Mesendoderm (in vitro differentiated cells): ENCODE measurements at regions not wholly inside any gene's neighbourhood (a gene's known extent, or its start where the extent isn't known, plus 50 kb on each side); places are given as distances from the start of the nearest gene placed in this dataset.

Source experiments
- DNase-seq: peaks from one replicate; pipeline ENCODE4 v3.0.0; 2013
- H2AK5ac ChIP-seq: 2 replicates; pipeline ENCODE4 v1.6.1; 2013; ENCODE audit warnings: low read length, inconsistent platforms
- H2BK120ac ChIP-seq: 2 replicates; pipeline ENCODE4 v1.6.1; 2013; ENCODE audit warnings: low read depth, mild to moderate bottlenecking, low read length, moderate library complexity, mixed read lengths
- H2BK15ac ChIP-seq: replicated peaks from 2 replicates; pipeline ENCODE4 v1.6.1; 2013; ENCODE audit warnings: low read depth, mild to moderate bottlenecking, moderate library complexity
- H2BK5ac ChIP-seq: 2 replicates; pipeline ENCODE4 v1.6.1; 2013; ENCODE audit warnings: low read length, inconsistent platforms
- H3K18ac ChIP-seq: 2 replicates; pipeline ENCODE4 v1.6.1; 2013; ENCODE audit warnings: mild to moderate bottlenecking, low read length, mixed read lengths
- H3K23ac ChIP-seq: one replicate; pipeline ENCODE4 v1.6.1; 2013; ENCODE audit warnings: low read length
- H3K27ac ChIP-seq: 2 replicates; pipeline ENCODE4 v1.5.1; 2013; ENCODE audit warnings: low read depth, mild to moderate bottlenecking, inconsistent platforms, low read length, moderate library complexity
- H3K27me3 ChIP-seq: 2 replicates; pipeline ENCODE4 v1.6.1; 2013; ENCODE audit warnings: low read length, control low read depth, mild to moderate bottlenecking, inconsistent platforms; ENCODE audit not compliant: insufficient read depth, poor library complexity
- H3K36me3 ChIP-seq: 2 replicates; pipeline ENCODE4 v1.6.1; 2013; ENCODE audit warnings: low read length, inconsistent platforms; ENCODE audit not compliant: control insufficient read depth, insufficient read depth
- H3K4ac ChIP-seq: one replicate; pipeline ENCODE4 v1.6.1; 2013; ENCODE audit warnings: low read depth, mild to moderate bottlenecking, low read length, moderate library complexity
- H3K4me1 ChIP-seq: 2 replicates; pipeline ENCODE4 v1.6.1; 2013; ENCODE audit warnings: low read depth, low read length, inconsistent platforms; ENCODE audit not compliant: control insufficient read depth
- H3K4me2 ChIP-seq: 2 replicates; pipeline ENCODE4 v1.6.1; 2013; ENCODE audit warnings: low read length
- H3K4me3 ChIP-seq: 2 replicates; pipeline ENCODE4 v1.5.1; 2013; ENCODE audit warnings: mild to moderate bottlenecking, low read length
- H3K56ac ChIP-seq: one replicate; pipeline ENCODE4 v1.6.1; 2013; ENCODE audit warnings: low read length
- H3K79me1 ChIP-seq: 2 replicates; pipeline ENCODE4 v1.6.1; 2013; ENCODE audit warnings: low read length, inconsistent platforms
- H3K79me2 ChIP-seq: 2 replicates; pipeline ENCODE4 v1.6.1; 2013; ENCODE audit warnings: mild to moderate bottlenecking, low read length; ENCODE audit not compliant: control insufficient read depth, insufficient read depth
- H3K9ac ChIP-seq: 2 replicates; pipeline ENCODE4 v1.6.1; 2013; ENCODE audit warnings: low read length, inconsistent platforms
- H4K5ac ChIP-seq: one replicate; pipeline ENCODE4 v1.6.1; 2013; ENCODE audit warnings: low read length
- H4K8ac ChIP-seq: one replicate; pipeline ENCODE4 v1.6.1; 2013; ENCODE audit warnings: low read depth, mild to moderate bottlenecking, control low read depth, low read length, moderate library complexity
- WGBS: extraction: QIAGEN DNeasy Blood & Tissue Kit; methylation state at CpG from one replicate; pipeline ENCODE4 v1.1.7; 2013; ENCODE audit warnings: low lambda C conversion rate, missing lambda C conversion rate; ENCODE audit not compliant: insufficient coverage; ENCODE audit errors: extremely low coverage; 5-methylcytosine and 5-hydroxymethylcytosine counted together

DNA sequence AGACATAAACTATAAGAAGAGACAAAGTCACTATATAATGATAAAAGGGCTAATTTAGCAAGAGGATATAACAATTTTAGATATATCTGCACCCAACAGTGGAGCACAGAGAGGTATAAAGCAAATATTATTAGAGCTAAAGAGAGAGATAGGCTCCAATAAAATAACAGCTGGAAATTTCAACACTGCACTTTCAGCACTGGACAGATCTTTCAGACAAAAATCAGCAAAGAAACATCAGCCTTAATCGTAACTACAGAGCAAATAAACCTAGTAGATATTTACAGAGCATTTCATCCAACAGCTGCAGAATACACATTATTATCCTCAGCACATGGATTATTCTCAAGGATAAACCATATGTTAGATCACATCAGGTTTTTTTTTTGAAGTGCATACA, 642.9 kb downstream of the AMY1C start:
- H3K4me2 ChIP-seq: no peak overlapping the region
- no peak for DNase-seq
- no peak overlapping the region for H3K23ac ChIP-seq
- H3K4me1 ChIP-seq: no peaks in the 10 kb centered on the region
- no peak overlapping the region for H2AK5ac ChIP-seq
- no peaks in the 10 kb centered on the region for H3K36me3 ChIP-seq
- H3K4me3 ChIP-seq: no peak overlapping the region
- H2BK120ac ChIP-seq: no peak overlapping the region
- no peak overlapping the region for H3K9ac ChIP-seq
- H4K5ac ChIP-seq: no peak overlapping the region
- H3K27ac ChIP-seq: no peak overlapping the region
- H3K56ac ChIP-seq: no peak overlapping the region
- no peaks in the 10 kb centered on the region for H3K27me3 ChIP-seq
- no peaks in the 10 kb centered on the region for H3K79me1 ChIP-seq
- H3K79me2 ChIP-seq: no peaks in the 10 kb centered on the region
- H3K18ac ChIP-seq: no peak overlapping the region
- H2BK5ac ChIP-seq: no peak overlapping the region
- H3K4ac ChIP-seq: no peak overlapping the region
- no CpG with 5 or more reads among the region's 1 CpG for WGBS
- H4K8ac ChIP-seq: no peak overlapping the region
- no peak overlapping the region for H2BK15ac ChIP-seq

DNA sequence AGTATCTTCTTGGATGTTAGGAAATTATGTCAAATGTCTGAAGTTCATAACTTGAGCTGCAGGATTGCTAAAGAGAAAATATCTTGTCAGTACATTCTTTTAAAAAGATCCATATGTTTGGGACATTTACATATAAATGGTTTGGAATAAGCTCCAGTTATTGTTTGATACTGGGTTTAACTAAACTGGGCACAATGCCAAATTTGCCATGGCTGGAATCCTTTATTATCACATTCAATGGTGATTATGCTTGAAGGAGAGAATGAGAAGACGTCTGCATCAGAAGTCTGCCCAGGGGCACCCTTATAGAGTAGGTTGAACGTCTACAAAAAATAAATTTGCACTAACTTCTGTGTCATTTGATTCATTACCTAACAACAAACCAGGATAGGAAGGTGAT, 652.5 kb downstream of the AMY1C start:
- Histone ChIP-seq H3K18ac (no peak overlapping the region), H4K8ac (no peak overlapping the region), H3K4me2 (no peak overlapping the region), H3K9ac (no peak overlapping the region), H3K23ac (no peak overlapping the region), H3K4ac (no peak overlapping the region), H4K5ac (no peak overlapping the region), H3K79me2 (no peaks in the 10 kb centered on the region), H3K4me1 (no peaks in the 10 kb centered on the region), H3K27me3 (no peaks in the 10 kb centered on the region), H2BK15ac (no peak overlapping the region), H3K4me3 (no peak overlapping the region), H3K79me1 (no peaks in the 10 kb centered on the region), H3K27ac (no peak overlapping the region), H3K56ac (no peak overlapping the region), H2BK120ac (no peak overlapping the region), H2AK5ac (no peak overlapping the region), H2BK5ac (no peak overlapping the region), H3K36me3 (no peaks in the 10 kb centered on the region)
- DNase-seq: no peak
- no CpG with 5 or more reads among the region's 2 CpGs for WGBS

DNA sequence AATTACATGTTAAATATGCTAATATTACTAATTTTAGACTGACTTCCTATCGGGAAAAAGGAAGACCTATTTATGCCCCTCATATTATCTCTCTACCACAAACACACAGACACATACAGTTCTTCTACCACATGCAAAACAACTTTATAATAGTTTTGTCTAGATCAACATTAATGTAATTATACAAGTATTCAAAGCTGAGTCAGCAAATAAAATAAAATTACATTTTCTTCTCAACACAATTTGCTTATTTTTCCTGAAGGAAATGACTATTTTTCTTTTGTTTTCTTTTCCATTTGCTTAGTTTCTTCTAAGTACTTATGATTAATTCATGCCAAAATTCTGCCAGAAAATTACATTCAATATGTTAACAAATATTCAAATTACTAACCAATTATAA, 654.2 kb downstream of the AMY1C start:
- H2BK5ac ChIP-seq: no peak overlapping the region
- H3K23ac ChIP-seq: no peak overlapping the region
- no peak overlapping the region for H3K4me3 ChIP-seq
- no peak overlapping the region for H2BK120ac ChIP-seq
- no peak overlapping the region for H3K56ac ChIP-seq
- no peak overlapping the region for H3K18ac ChIP-seq
- no peak overlapping the region for H3K9ac ChIP-seq
- H3K4me2 ChIP-seq: no peak overlapping the region
- no peaks in the 10 kb centered on the region for H3K27me3 ChIP-seq
- no peak overlapping the region for H4K8ac ChIP-seq
- H3K4ac ChIP-seq: no peak overlapping the region
- no peak overlapping the region for H3K27ac ChIP-seq
- no peak for DNase-seq
- no peak overlapping the region for H2AK5ac ChIP-seq
- no peaks in the 10 kb centered on the region for H3K79me2 ChIP-seq
- no CpG with 5 or more reads among the region's 1 CpG for WGBS
- no peaks in the 10 kb centered on the region for H3K36me3 ChIP-seq
- no peak overlapping the region for H4K5ac ChIP-seq
- H3K79me1 ChIP-seq: no peaks in the 10 kb centered on the region
- no peaks in the 10 kb centered on the region for H3K4me1 ChIP-seq
- no peak overlapping the region for H2BK15ac ChIP-seq

DNA sequence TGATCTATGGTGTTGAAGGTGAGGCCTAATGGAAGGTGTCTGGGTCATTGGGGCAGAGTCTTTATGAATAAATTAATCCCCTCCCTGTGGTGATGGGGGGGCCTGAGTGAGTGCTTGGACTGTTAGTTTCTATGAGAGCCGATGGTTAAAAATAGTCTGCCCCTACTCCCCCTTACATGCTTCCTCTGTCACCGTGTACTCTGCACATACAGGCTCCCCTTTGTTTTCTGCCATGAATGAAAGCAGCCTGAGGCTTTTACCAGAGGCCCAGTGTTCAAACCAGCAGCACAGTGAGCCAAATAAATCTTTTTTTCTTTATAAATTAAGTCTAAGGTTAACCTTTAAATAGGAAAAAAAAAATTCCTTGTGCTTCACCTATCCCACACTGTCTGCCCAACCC, 657.0 kb downstream of the AMY1C start:
- Histone ChIP-seq H3K79me1 (no peaks in the 10 kb centered on the region), H4K8ac (no peak overlapping the region), H2BK120ac (no peak overlapping the region), H3K4me3 (no peak overlapping the region), H2AK5ac (no peak overlapping the region), H3K27ac (no peak overlapping the region), H3K79me2 (no peaks in the 10 kb centered on the region), H4K5ac (no peak overlapping the region), H3K27me3 (no peaks in the 10 kb centered on the region), H2BK5ac (no peak overlapping the region), H3K18ac (no peak overlapping the region), H3K36me3 (no peaks in the 10 kb centered on the region), H3K4ac (no peak overlapping the region), H3K9ac (no peak overlapping the region), H3K56ac (no peak overlapping the region), H3K4me2 (no peak overlapping the region), H2BK15ac (no peak overlapping the region), H3K4me1 (no peaks in the 10 kb centered on the region), H3K23ac (no peak overlapping the region)
- no CpG with 5 or more reads among the region's 2 CpGs for WGBS
- DNase-seq: no peak

DNA sequence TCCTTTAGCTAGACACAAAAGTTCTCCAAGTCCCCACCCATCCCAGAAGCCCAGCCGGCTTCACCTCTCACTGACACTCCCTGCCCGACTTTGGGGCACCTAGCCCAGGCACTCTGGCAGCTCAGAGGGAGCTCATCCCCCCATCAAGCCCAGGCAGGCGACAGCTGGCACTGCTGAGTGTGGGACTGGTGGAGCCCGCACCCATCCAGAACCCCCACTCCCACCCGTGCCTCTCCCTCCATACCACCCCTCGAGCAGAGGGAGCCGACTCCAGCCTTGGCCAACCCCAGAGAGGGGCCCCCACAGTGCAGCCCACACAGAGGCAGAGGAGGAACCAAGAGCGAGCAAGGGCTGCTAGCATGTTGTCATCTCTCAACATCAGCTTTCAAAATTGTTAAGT, 658.6 kb downstream of the AMY1C start:
- Histone ChIP-seq H3K27me3 (no peaks in the 10 kb centered on the region), H2BK120ac (no peak overlapping the region), H2BK5ac (no peak overlapping the region), H3K27ac (no peak overlapping the region), H3K4me3 (no peak overlapping the region), H3K4ac (no peak overlapping the region), H2BK15ac (no peak overlapping the region), H4K8ac (no peak overlapping the region), H3K79me1 (no peaks in the 10 kb centered on the region), H3K56ac (no peak overlapping the region), H3K18ac (no peak overlapping the region), H3K4me2 (no peak overlapping the region), H3K9ac (no peak overlapping the region), H3K36me3 (no peaks in the 10 kb centered on the region), H3K4me1 (no peaks in the 10 kb centered on the region), H3K79me2 (no peaks in the 10 kb centered on the region), H2AK5ac (no peak overlapping the region), H3K23ac (no peak overlapping the region), H4K5ac (no peak overlapping the region)
- WGBS: no CpG with 5 or more reads among the region's 8 CpGs
- no peak for DNase-seq

DNA sequence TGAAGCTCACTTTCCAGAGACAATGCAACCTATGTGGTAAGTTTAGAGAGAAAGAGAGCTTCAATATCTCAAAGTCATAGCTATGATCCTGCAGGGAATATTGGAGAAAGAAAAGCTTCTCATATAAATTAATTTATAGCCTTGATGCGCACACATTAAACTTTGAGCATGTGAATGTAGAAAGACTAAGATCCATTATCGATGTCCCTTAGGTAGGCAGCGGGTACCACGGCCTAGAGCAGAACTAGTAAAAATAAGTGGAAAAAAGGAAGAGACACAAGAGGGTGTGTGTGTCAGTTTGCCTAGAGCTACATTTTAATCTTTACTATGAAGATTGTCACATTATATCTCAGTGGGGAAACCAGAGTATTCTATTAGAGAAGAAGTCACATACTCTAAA, 685.6 kb downstream of the AMY1C start:
- no CpG with 5 or more reads among the region's 4 CpGs for WGBS
- H3K27ac ChIP-seq: no peak overlapping the region
- DNase-seq: no peak
- no peak overlapping the region for H3K4me3 ChIP-seq
- H2BK120ac ChIP-seq: no peak overlapping the region
- H3K79me2 ChIP-seq: no peaks in the 10 kb centered on the region
- no peak overlapping the region for H2BK5ac ChIP-seq
- H3K36me3 ChIP-seq: no peaks in the 10 kb centered on the region
- H3K56ac ChIP-seq: no peak overlapping the region
- H3K23ac ChIP-seq: no peak overlapping the region
- H3K4me1 ChIP-seq: no peaks in the 10 kb centered on the region
- no peak overlapping the region for H2AK5ac ChIP-seq
- H3K18ac ChIP-seq: no peak overlapping the region
- H3K79me1 ChIP-seq: no peaks in the 10 kb centered on the region
- no peak overlapping the region for H4K8ac ChIP-seq
- no peak overlapping the region for H3K9ac ChIP-seq
- H3K27me3 ChIP-seq: no peaks in the 10 kb centered on the region
- no peak overlapping the region for H3K4me2 ChIP-seq
- no peak overlapping the region for H2BK15ac ChIP-seq
- H4K5ac ChIP-seq: no peak overlapping the region
- H3K4ac ChIP-seq: no peak overlapping the region
